VCaP (cell line): ENCODE measurements at regions not wholly inside any gene's neighbourhood (a gene's known extent, or its start where the extent isn't known, plus 50 kb on each side); places are given as distances from the start of the nearest gene placed in this dataset.

ENCODE experiments used
- H3K27ac ChIP-seq: fragments of 450-650 bp; 2 replicates; pipeline ENCODE4 v1.5.1; 2017
- CTCF ChIP-seq: fragments of 450-650 bp; conservative IDR thresholded peaks from 2 replicates; pipeline ENCODE4 v1.5.1; 2017; ENCODE audit warnings: mild to moderate bottlenecking, moderate library complexity

DNA sequence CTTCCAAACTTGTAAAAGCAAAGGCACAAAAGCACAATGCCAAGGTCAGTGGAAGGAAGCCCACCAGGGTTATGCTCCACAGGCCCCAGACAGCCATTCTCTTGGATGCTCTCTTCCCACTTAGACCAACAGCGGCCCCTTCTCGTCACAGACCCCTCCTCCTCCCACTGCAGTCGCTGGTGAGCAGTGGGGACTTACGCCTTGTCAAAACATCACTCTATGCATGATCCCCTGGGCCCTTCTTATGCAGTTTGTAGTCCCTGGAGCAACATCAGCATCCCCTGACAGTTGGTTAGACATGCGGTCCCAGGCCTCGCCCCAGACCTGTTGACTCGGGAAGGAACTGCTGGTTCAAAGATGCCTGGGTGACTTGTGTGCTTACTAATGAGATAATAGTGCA is 376.0 kb upstream of the KLHL29 start:
- no peak for TF ChIP-seq CTCF
- no peak overlapping the region for H3K27ac ChIP-seq

DNA sequence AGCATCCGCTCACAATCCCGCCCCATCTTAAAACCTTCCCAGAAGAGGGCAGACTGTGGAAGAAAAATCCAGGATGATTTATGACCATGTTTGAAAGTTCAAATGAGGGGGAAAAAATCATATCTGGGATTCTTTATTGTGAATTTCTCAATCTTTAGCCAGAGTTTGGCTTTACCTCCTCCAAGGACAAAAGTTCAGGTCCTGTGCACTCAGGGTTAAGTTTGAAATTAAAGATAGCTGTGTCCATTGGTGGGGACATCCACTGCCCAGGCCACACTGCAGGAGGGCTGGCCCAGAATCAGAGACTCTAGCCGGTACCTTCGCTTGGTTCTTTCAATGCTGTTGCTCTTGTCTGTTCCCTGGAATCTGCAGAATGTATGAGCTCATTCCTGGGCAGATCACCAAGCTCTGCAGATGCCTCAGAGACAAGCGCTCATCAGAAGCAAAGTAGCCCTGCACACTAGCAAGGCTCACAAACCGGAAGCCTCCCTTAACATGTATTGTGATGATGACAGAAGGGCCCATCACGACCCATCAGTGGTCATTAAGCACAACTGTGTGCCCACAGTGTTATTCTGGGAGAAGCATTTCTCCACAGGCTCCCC is 375.3 kb upstream of the KLHL29 start:
- no peak overlapping the region for H3K27ac ChIP-seq
- no peak for TF ChIP-seq CTCF

GRCh38 chr2:23012499-23012898 is 372.5 kb upstream of the KLHL29 start:
- TF ChIP-seq CTCF: no peak
- H3K27ac ChIP-seq: no peak overlapping the region

DNA sequence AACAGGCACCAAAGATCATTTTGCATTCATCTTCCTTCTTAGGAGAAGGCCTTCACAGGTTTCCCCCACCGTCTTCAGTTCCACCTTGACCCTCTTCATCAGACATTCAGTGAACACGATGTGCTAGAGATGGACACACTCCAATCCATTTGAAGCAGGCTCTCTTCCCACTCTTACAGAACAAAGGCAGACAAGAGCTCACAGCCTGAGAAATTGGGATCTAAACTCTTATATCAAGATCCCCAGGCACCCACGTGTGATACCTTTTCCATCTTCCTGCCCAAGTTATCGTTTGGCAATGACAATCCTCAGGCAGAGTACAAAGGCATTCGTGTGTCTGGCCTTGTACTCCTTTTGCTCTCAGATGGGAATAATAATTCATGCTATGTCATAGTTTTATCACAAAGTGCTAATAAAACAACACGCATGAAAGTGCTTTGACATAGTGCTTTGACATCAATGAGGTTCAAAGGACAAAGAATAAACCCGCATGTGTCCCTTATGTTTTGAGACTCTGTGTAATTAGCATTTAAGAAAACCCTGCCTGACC is 369.3 kb upstream of the KLHL29 start:
- TF ChIP-seq CTCF: no peak

GRCh38 chr2:23019476-23019875 is 365.5 kb upstream of the KLHL29 start:
- TF ChIP-seq CTCF: no peak

More for the DNA sequence above, 369.3 kb upstream of the KLHL29 start:
- no peak overlapping the region for H3K27ac ChIP-seq

DNA sequence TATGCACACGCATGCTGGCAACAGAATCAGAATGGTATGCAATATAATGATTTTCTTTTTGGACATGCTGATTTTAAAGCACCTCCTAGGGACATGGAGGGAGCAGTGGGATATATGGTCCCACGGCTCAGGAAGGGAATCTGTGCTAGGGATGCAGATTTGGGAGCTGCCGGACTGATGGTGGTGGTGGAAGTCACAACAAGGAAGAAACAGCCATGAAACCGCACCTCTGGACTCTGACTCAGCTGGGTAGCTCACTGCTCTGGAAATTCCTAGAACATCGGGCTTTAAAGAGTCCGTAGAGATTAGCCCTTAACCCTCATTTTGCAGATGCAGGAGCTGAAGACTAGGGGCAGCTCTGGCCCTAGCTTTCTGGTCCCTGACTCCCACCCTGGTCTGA is 364.3 kb upstream of the KLHL29 start:
- TF ChIP-seq CTCF: no peak
- no peak overlapping the region for H3K27ac ChIP-seq

More at GRCh38 chr2:23019476-23019875, 365.5 kb upstream of the KLHL29 start:
- no peak overlapping the region for H3K27ac ChIP-seq

DNA sequence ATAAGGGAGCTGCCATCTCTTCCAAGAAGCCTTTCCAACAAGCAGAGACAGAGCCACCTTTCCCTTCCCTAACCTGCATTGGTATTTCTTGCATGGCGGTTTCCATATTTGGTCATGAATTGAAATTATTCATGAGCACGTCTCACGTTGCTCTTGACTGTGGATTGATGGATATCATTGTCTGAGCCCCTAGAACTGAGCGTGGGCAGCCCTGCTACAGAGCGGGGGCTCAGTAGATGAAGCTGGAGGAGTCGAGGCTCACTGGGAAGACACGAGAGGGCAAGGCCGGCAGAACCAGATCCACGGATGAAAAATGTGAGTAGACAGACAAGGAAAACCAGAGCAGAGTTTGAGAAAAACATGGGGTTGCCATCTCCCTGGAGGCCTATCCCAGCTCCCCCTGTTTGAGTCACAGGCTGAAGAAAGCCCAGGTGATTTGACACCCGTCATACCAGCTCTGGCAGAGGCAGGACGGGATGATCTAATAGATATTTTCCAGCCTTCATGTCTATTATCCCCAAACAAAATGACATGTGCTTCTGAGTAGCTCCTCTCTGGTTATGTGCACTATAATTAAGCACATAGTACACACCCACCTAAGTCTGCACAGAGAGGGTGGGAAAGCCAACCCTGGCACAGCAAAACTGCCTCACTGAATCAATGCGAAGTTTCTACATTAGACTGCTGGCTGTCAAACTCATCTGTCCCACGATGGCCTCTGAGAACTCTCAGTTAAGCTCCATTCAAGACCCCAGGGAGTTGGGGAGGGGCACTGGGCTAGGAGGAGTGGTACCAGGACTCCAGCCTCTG is 363.5 kb upstream of the KLHL29 start:
- no peak overlapping the region for H3K27ac ChIP-seq
- TF ChIP-seq CTCF: no peak
